Right atrium auricular region (tissue), 2 donors: ENCODE measurements at regions not wholly inside any gene's neighbourhood (a gene's known extent, or its start where the extent isn't known, plus 50 kb on each side); places are given as distances from the start of the nearest gene placed in this dataset.
"Not testable (repeated sequence)": the region's sequence is repeated elsewhere in the genome, so short reads cannot be mapped to it uniquely, and the experiment has no call there.

ENCODE experiments used
- DNase-seq: peaks from one replicate; pipeline ENCODE4 v3.0.0-alpha.2; 2019; ENCODE audit warnings: low spot score
- H3K27ac ChIP-seq, 2 donors: fragments of 200-600 bp; sonication (generic); 1 replicate in 1 of 2; 2 replicates in 1 of 2; pipeline ENCODE4 v1.5.1; 2016 to 2019
- H3K27me3 ChIP-seq, 2 donors: fragments of 200-600 bp; sonication (generic); one replicate each; pipeline versions ENCODE4 v1.5.1 to v1.6.0; 2017 to 2019
- H3K36me3 ChIP-seq: fragments of 200-600 bp; sonication (generic); one replicate; pipeline ENCODE4 v1.5.1; 2016
- H3K4me1 ChIP-seq, 2 donors: fragments of 200-600 bp; sonication (generic); one replicate each; pipeline versions ENCODE4 v1.5.1 to v1.6.0; 2017 to 2019
- H3K4me3 ChIP-seq, 2 donors: fragments of 200-600 bp; sonication (generic); 1 replicate in 1 of 2; 2 replicates in 1 of 2; pipeline ENCODE4 v1.5.1; 2017 to 2019; ENCODE audit warnings: mild to moderate bottlenecking in 1 of 2, moderate library complexity in 1 of 2
- H3K9me3 ChIP-seq, 2 donors: fragments of 200-600 bp; sonication (generic); one replicate each; pipeline ENCODE4 v1.5.1; 2019
- TF ChIP-seq, protein P1 (sequence below), 2 donors: fragments of 200-600 bp; sonication (generic); IDR thresholded peaks; one replicate each; pipeline ENCODE4 v1.5.1; 2019; ENCODE audit warnings: antibody characterized with exemption in 2 of 2

DNA sequence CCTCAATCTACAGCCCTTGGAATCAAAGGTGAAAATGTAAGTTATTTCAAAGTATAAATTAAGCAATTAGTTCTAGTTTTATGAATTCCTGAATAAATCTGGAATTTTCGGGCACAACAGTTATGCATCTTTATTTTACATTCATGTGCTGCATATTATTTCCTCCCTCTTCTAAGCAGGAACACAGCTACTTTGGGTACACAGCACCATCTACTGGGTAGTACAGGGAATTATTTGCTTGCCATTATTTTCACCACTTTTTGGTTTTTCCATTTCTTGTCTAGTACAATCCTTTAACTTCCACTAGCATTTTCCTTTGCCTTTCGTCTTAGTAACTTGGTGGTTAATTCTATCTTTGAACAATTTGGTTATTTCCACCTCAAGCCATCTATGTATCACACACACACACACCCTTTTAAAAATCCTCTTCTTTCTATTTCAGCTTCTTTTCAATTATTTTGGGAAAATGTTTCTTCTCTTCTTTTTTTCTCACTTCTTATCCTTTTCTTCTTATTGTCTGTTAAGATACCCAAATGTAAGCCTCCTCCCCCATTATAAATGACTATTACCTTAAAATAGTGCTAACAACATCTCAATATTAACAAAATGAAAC, 451.0 kb downstream of the MFSD1 start:
- Histone ChIP-seq H3K4me3 (no peak overlapping the region), H3K27me3 (no peaks in the 10 kb centered on the region), H3K9me3 (peaks cover 0 to 17% of the 10 kb centered on the region in 2 donors), H3K27ac (no peak overlapping the region), H3K4me1 (no peaks in the 10 kb centered on the region), H3K36me3 (no peaks in the 10 kb centered on the region)
- TF ChIP-seq, protein P1, sequence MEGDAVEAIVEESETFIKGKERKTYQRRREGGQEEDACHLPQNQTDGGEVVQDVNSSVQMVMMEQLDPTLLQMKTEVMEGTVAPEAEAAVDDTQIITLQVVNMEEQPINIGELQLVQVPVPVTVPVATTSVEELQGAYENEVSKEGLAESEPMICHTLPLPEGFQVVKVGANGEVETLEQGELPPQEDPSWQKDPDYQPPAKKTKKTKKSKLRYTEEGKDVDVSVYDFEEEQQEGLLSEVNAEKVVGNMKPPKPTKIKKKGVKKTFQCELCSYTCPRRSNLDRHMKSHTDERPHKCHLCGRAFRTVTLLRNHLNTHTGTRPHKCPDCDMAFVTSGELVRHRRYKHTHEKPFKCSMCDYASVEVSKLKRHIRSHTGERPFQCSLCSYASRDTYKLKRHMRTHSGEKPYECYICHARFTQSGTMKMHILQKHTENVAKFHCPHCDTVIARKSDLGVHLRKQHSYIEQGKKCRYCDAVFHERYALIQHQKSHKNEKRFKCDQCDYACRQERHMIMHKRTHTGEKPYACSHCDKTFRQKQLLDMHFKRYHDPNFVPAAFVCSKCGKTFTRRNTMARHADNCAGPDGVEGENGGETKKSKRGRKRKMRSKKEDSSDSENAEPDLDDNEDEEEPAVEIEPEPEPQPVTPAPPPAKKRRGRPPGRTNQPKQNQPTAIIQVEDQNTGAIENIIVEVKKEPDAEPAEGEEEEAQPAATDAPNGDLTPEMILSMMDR (IDR thresholded peaks at IDR 0.05) = peak in 1 of 2 donors; percentile 39
- no peak for DNase-seq

GRCh38 chr3:159253860-159254259, 452.0 kb downstream of the MFSD1 start:
- Histone ChIP-seq H3K9me3 (peaks cover 0 to 17% of the 10 kb centered on the region in 2 donors), H3K4me3 (no peak overlapping the region), H3K4me1 (no peaks in the 10 kb centered on the region), H3K36me3 (no peaks in the 10 kb centered on the region), H3K27me3 (no peaks in the 10 kb centered on the region), H3K27ac (no peak overlapping the region)
- TF ChIP-seq, protein P1 (IDR thresholded peaks at IDR 0.05) = no peak
- no peak for DNase-seq

- H3K36me3 ChIP-seq = no peaks in the 10 kb centered on the region
- H3K27ac ChIP-seq = no peak overlapping the region
- no peak for DNase-seq
- H3K4me1 ChIP-seq = no peaks in the 10 kb centered on the region
- H3K9me3 ChIP-seq = peaks cover 0 to 3% of the 10 kb centered on the region in 2 donors
- TF ChIP-seq, protein P1 (IDR thresholded peaks at IDR 0.05) = no peak
- H3K4me3 ChIP-seq = no peak overlapping the region
- H3K27me3 ChIP-seq = no peaks in the 10 kb centered on the region
Observed at GRCh38 chr3:159257954-159258353, 456.1 kb downstream of the MFSD1 start.

DNA sequence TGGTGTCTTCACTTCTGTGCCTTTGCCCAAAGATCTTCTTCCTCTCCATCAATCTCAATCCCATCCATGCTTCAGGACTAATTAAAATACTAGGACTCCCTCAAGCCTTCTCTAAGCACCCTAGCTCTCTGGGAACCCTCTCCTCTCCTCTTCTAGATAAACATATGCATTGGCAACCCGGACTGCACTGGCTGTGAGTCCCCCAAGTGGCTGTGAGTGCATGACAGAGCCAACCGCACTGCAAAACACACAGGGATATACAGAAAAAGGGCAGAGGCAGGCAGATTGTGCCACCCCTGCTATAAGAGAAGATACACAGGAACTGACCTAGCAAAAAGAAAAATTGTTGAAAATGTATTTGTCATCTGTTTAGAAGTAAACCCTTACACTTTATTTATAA, 457.1 kb downstream of the MFSD1 start:
- DNase-seq = no peak
- H3K27ac ChIP-seq = no peak overlapping the region
- H3K27me3 ChIP-seq = no peaks in the 10 kb centered on the region
- H3K36me3 ChIP-seq = no peaks in the 10 kb centered on the region
- TF ChIP-seq, protein P1 (IDR thresholded peaks at IDR 0.05) = no peak
- no peaks in the 10 kb centered on the region for H3K9me3 ChIP-seq
- H3K4me1 ChIP-seq = no peaks in the 10 kb centered on the region
- no peak overlapping the region for H3K4me3 ChIP-seq

DNA sequence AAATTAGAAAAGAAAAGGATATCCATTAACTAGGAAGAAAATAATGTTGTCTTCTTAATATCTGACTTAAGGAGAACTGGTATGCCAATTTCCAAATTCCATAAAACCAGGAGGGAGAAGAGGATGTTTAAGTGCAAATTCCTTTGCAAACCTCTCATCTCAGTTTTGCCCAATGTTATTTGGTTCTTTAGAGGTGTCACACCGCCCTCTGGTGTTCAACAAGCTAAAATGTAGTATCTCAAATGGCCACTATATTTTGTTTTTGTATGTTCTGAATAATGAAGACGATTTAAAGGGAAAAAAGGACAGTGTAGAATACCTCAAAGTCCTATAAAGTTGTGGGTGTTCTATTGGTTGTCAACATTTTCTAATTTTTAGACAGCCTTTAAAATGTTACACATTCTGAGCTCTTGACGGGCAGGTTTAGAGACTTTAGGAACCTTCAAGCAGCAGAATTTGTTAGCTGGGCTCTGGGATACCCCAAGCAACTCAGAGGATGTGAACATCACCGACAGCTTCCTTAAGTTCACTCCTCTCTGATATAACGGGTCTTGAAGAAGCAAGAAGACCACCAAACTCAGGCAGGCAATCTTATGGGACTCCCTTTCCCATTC, 458.3 kb downstream of the MFSD1 start:
- no peaks in the 10 kb centered on the region for H3K9me3 ChIP-seq
- TF ChIP-seq, protein P1 (IDR thresholded peaks at IDR 0.05) = peak; percentile 62 to 81
- H3K4me1 ChIP-seq = no peaks in the 10 kb centered on the region
- no peak overlapping the region for H3K4me3 ChIP-seq
- H3K27ac ChIP-seq = no peak overlapping the region
- no peak for DNase-seq
- no peaks in the 10 kb centered on the region for H3K27me3 ChIP-seq
- no peaks in the 10 kb centered on the region for H3K36me3 ChIP-seq

GRCh38 chr3:159261333-159261732, 459.5 kb downstream of the MFSD1 start:
- H3K36me3 ChIP-seq, DNase-seq, H3K4me3 ChIP-seq, H3K27ac ChIP-seq, H3K9me3 ChIP-seq, H3K4me1 ChIP-seq, H3K27me3 ChIP-seq: not testable (repeated sequence)
